Effector CD4-positive, alpha-beta T cell (primary cell): ENCODE measurements at regions not wholly inside any gene's neighbourhood (a gene's known extent, or its start where the extent isn't known, plus 50 kb on each side); places are given as distances from the start of the nearest gene placed in this dataset.

Source experiments
- DNase-seq: peaks from one replicate; pipeline ENCODE4 v3.0.0-alpha.2; 2020

GRCh38 chr1:4395676-4396075 lies 258.7 kb upstream of the AJAP1 start:
- DNase-seq = no peak

GRCh38 chr1:4396551-4396950 lies 257.9 kb upstream of the AJAP1 start:
- DNase-seq = no peak

DNA sequence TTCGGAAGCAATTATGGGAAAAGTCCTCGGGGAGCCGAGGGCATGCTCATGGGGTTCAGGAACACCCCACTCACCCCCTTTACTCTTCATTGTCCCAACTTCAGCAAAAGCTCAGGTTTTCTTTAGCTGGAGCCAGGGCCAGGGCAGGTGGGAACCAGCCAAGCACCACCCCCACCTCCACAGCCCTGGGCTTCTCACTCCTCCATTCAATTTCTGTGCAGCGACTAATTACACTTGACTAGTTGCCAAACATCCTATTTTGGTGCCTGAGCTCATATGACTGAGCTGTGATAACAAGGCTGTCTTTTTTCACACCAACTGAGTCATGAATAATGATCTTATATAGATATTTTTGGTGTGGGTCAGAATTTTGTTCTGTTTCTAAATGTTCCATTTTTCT lies 257.2 kb upstream of the AJAP1 start:
- no peak for DNase-seq

- no peak for DNase-seq
These were observed 252.4 kb upstream of the AJAP1 start for GRCh38 chr1:4402032-4402431.

DNA sequence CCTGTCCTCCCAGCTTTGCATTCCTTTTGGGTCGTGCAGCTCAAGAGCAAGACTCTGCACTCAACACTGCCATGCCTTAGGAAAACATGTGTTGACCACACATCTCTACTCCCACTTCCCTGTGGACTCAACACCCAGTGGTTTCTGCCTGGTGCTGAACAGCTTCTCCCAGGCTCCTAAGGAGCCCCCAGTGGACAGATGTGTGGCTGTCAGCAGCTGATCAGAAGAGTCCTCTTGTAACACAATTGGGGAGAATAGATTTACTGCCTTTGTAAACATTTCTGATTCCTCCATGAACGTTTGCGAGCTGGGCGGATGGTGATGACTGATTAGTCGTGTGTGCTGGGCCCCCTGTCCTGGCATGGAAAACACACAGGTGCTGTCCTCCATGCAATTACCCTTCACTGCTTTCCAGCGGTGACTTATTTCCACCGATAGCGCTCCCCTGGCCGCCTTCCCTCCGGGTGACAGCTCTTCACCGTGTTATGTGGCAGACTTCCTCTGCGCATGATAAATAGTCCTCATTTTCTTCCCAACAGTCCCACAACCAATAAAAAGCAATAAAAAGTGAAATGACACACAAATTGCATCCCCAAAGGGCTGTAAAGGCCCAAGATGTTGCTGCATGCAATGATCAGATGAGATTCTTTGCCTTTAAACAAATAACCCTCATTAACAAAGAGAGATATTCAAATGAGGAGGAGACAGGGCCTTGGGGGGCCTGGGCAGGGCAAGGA lies 249.4 kb upstream of the AJAP1 start:
- DNase-seq = no peak

DNA sequence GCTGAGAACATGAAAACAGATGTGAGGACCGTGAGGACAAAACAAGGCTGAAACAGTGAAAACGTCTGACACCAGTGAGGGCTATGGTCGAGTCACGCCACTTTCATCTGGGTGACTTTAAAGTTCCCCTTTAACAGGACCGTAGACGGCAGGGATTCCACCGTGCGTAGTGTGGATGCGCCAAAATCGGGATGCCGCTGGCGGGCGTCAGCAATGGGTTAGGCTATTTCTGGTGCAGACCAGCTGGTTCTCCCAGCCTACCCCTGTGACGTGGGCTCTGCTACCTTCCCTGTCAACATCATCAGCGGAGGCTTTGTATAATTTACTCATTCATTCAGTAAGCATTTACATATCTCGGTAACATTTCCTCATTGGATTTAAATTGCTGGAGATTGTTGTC lies 246.6 kb upstream of the AJAP1 start:
- no peak for DNase-seq

DNA sequence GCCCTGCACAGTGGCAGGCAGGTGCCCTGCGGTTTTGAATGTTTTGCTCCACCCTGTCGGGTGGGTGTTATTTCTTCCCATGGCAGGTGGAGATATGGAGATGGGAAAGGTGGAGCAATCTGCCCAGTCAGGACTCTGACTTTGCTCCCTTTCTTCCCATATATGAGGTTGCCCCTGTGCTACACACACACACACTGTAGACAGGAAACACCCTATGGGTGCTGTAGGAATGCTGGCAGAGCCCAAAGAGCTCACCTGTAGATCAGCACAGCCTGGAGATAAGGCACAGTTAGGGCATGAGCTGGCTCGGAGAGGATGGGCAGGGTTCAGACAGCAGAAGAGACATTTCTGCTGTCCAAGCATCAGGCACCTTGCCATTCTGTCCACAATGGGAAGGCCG lies 246.0 kb upstream of the AJAP1 start:
- no peak for DNase-seq

DNA sequence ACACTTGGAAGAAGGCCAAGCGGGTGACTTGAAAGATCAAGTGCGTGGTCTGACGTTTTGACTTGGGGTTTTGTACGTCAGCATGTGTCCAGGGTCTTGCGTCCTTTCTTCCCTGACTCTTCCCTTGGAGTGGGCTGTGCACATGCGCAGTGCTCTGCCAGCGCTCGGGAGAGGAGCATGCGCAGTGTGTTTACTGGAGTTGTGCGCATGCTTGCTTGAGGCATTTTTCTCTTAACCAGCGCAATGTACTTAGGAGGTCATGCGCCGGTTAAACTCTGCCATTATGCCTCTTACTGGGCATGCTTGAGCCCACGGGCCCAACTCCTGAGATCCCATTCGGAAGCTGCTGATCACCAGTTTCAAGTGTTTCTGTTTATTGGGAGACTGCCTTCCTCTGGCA lies 242.5 kb upstream of the AJAP1 start:
- DNase-seq = no peak

DNA sequence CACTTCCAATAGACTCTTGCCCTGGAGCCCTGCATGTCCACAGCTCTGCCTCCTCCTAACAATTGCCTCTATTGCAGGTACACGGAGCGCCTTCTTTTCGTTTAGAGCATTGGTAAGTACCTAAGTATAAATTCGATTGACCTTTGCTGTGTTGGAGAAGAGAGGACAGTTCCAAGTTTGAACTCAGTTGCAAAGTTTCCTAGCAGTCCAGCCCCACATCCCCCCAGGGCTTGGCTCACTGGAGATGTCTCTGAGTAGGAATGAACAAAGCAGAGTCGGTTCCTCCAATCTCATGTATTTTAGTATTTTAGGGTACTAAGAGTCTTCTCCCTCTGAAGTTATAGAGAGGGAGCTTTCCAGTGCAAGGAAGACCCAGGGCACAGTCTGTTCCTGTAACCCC lies 238.9 kb upstream of the AJAP1 start:
- no peak for DNase-seq

- no peak for DNase-seq
These were observed 238.2 kb upstream of the AJAP1 start for GRCh38 chr1:4416189-4416588.

- no peak for DNase-seq
These were observed 236.4 kb upstream of the AJAP1 start for GRCh38 chr1:4418021-4418420.

DNA sequence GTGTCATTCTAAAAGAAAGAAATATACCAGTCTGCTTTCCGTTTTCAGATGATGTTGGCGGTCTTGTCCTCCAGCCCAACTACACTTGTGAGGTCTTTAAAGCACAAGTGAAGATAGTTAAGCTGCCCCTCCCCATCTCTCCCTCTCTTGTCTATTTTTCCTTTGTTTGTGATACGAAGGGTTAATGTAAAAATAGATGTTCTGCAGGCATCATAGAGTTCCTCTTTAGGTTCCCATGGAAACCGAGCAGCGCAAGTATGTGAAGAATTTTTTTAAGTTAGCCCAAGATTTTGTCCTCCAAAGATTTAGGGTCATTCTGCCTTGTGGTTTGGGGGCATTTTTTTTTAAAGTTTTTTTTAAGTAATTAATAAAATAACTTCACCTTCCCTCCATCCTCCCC lies 232.4 kb upstream of the AJAP1 start:
- no peak for DNase-seq

GRCh38 chr1:4422504-4423289 lies 231.7 kb upstream of the AJAP1 start:
- no peak for DNase-seq

GRCh38 chr1:4424254-4424653 lies 230.2 kb upstream of the AJAP1 start:
- DNase-seq = no peak

DNA sequence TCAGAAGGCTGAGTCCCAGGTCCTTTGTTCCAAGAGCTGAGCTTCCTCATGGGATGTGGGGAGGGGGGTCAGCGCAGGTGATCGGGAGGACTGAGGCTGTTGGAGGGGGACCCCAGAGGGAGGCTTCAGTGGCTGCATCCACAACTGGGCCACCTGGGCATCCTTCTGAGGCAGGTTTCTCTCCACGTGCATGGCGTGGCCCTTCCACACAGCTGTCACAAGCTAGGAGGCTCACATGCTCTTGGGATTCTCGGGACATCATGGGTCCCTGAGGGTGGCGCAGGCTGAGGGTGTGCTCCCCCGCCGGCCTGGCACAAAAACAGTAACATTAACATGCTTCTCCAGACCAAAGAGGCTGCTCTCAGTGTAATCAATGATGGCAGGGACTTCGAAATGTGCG lies 229.6 kb upstream of the AJAP1 start:
- DNase-seq = no peak

- DNase-seq = no peak
These were observed 228.5 kb upstream of the AJAP1 start for GRCh38 chr1:4425892-4426291.

DNA sequence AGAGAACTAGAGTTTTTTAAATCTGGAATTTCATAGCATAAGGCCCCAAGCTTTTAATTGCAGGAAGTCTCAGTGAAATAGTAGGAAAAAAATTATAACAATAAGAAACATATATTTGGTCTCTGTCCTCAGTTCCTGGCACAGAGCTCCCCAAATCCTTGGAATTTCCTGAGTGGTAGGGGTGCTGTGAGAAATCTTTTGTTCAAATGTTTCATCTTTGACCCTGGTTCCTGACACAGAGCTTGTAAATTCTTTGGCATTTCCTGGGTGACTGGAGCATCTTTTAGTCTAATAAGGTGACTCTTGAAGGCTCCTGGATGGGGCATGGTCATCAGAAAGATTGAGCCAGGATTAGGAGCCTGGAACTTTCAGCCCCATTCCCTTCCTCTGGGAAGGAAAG lies 225.7 kb upstream of the AJAP1 start:
- no peak for DNase-seq

DNA sequence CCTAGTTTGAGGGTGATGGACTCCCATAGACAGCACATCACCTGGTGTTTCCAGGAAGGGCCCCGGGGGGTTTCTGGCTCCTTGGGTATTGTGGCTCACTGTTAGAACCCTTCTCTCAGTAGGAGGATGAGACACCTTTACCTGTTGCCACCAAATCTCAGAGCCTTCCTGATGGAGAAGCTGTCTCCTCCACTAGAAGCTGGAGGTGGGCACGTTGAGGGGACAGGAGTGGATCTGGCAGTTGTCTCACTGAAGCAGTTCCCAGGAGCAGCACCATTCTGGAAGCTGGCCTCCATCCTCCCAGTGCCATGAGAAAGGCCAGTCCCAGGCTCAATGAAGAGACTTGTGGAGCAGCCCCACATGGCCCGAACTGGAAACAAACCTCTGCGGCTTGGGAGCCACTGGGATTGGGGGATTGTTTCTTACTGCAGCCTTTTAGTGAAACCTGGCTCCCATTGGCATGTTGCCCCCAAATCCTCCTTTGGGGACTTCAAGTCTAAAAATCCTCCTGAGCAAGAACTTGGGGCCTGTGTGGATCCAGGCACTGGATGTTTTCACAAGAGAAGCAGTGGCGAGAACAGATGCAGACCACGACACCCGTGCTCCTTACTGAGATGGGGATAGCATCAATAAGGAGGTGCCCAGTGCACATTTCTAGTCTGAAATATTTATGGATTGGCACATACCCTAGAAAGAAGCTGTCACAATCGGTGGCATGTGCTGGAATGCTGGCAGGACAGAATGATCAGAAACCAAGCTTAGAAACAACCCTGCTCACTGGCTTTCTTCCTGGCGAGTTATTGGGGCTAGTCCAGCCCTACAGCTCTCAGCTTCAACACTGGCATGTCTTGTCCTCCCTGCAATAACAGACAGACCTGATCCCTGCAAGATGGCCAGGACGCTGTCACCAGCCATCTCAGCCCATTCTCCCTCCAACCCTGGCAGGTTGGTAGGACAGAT lies 223.7 kb upstream of the AJAP1 start:
- DNase-seq = no peak

- no peak for DNase-seq
These were observed 222.9 kb upstream of the AJAP1 start for GRCh38 chr1:4431491-4431890.

DNA sequence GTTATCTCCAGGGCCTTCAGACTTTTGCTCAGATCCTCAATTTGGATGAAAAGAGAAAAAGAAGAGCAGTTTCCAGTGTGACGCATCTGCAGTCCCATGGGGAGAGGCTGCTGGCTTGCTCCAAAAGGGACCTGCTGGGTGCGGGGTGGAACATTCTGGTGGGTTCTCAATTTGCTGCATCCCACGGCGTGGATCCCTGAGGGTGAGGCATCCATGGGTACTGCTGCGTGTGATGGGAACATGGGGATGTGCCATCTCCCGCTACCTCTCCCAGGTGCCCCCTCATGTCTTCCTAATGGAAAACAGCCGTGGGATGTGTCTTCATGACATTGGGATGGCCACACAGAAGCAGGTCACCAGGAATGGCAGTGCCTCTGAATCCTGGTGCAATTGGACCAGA lies 221.3 kb upstream of the AJAP1 start:
- DNase-seq = no peak

DNA sequence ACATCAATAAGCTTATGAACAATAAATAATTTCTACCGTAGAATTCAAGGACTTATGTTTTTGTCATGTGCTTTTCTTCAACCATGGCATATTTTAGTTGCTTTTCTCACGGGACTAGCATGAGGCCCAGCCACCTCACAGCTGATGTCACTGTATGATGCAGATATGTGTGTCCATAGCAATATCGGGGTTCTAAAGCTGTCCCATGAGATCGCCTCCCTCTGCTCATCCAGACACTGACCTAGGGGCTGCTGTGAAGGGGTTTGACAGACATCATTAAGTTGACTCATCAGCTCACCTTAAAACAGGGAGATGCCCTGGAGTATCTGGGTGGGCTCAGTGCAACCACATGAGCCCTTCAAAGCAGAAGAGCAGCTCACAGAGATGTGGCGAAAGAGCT lies 210.3 kb upstream of the AJAP1 start:
- DNase-seq = no peak

GRCh38 chr1:4447778-4448420 lies 206.5 kb upstream of the AJAP1 start:
- DNase-seq = no peak

GRCh38 chr1:4449972-4450371 lies 204.4 kb upstream of the AJAP1 start:
- DNase-seq = no peak
